Neural cell (in vitro differentiated cells): ENCODE measurements at regions not wholly inside any gene's neighbourhood (a gene's known extent, or its start where the extent isn't known, plus 50 kb on each side); places are given as distances from the start of the nearest gene placed in this dataset.

Experiments used
- H2AFZ ChIP-seq: fragments of 200-600, 300-800 bp; sonication (generic), shearing (Covaris generic); 2 replicates; pipeline ENCODE4 v1.6.0; 2014; ENCODE audit warnings: low read depth, mild to moderate bottlenecking, antibody characterized with exemption, low read length, moderate library complexity
- H3F3A ChIP-seq: fragments of 200-600 bp; shearing (Covaris generic); 2 replicates; pipeline ENCODE4 v1.6.1; 2016; ENCODE audit warnings: mild to moderate bottlenecking, moderate library complexity, mixed read lengths, antibody characterized with exemption, low read length; ENCODE audit not compliant: insufficient read depth, poor library complexity, severe bottlenecking
- H3K27ac ChIP-seq: fragments of 200-600, 300-800 bp; sonication (generic), shearing (Covaris generic); 2 replicates; pipeline ENCODE4 v1.5.1; 2014; ENCODE audit warnings: mild to moderate bottlenecking, low read length, moderate library complexity
- H3K27me3 ChIP-seq: fragments of 300-800, 200-600 bp; sonication (generic), shearing (Covaris generic); 2 replicates; pipeline ENCODE4 v1.6.0; 2014; ENCODE audit warnings: mild to moderate bottlenecking, low read depth, low read length, moderate library complexity; ENCODE audit not compliant: insufficient read depth
- H3K36me3 ChIP-seq: fragments of 300-800, 200-600 bp; sonication (generic), shearing (Covaris generic); 2 replicates; pipeline ENCODE4 v1.5.1; 2014; ENCODE audit warnings: mild to moderate bottlenecking, antibody characterized with exemption, low read length, moderate library complexity; ENCODE audit not compliant: insufficient read depth
- H3K4me2 ChIP-seq: fragments of 300-800, 200-600 bp; sonication (generic), shearing (Covaris generic); 2 replicates; pipeline ENCODE4 v1.6.0; 2014; ENCODE audit warnings: mild to moderate bottlenecking, low read length
- H3K4me3 ChIP-seq: fragments of 300-800, 200-600 bp; sonication (generic), shearing (Covaris generic); 2 replicates; pipeline ENCODE4 v1.5.1; 2014; ENCODE audit warnings: mild to moderate bottlenecking, low read length, moderate library complexity
- H3K79me2 ChIP-seq: fragments of 200-600 bp; shearing (Covaris generic); replicated peaks from 2 replicates; pipeline ENCODE4 v1.6.0; 2014; ENCODE audit warnings: mild to moderate bottlenecking, low read length, moderate library complexity; ENCODE audit not compliant: insufficient read depth
- H3K9ac ChIP-seq: fragments of 300-800, 200-600 bp; sonication (generic), shearing (Covaris generic); 2 replicates; pipeline ENCODE4 v1.6.1; 2016; ENCODE audit warnings: mild to moderate bottlenecking, low read length, mixed read lengths
- H3K9me2 ChIP-seq: fragments of 200-600 bp; shearing (Covaris generic); 2 replicates; pipeline ENCODE4 v1.6.1; 2016; ENCODE audit warnings: mild to moderate bottlenecking, low read length, mixed read lengths; ENCODE audit not compliant: insufficient read depth
- H3K9me3 ChIP-seq: fragments of 200-600, 300-800 bp; sonication (generic), shearing (Covaris generic); 2 replicates; pipeline ENCODE4 v1.6.1; 2016; ENCODE audit warnings: mild to moderate bottlenecking, mixed run types, low read length, moderate library complexity, mixed read lengths
- H4K20me1 ChIP-seq: fragments of 200-600 bp; shearing (Covaris generic); 2 replicates; pipeline ENCODE4 v1.6.1; 2016; ENCODE audit warnings: mild to moderate bottlenecking, mixed run types; ENCODE audit not compliant: insufficient read depth
- EP300 ChIP-seq: fragments of 450-650 bp; conservative IDR thresholded peaks from 2 replicates; pipeline ENCODE4 v1.6.1; 2014; ENCODE audit warnings: antibody characterized with exemption, mild to moderate bottlenecking, moderate library complexity; ENCODE audit not compliant: poor library complexity, severe bottlenecking
- EZH2 ChIP-seq: fragments of 200-600, 300-800 bp; shearing (Covaris generic), sonication (generic); IDR thresholded peaks from 2 replicates; pipeline ENCODE4 v1.6.1; 2014; ENCODE audit warnings: antibody characterized with exemption, low read length, borderline replicate concordance, mild to moderate bottlenecking; ENCODE audit not compliant: insufficient read depth, poor library complexity, severe bottlenecking
- MXI1 ChIP-seq: fragments of 450-650 bp; conservative IDR thresholded peaks from 2 replicates; pipeline ENCODE4 v1.6.1; 2014; ENCODE audit warnings: antibody characterized with exemption, mild to moderate bottlenecking; ENCODE audit not compliant: poor library complexity, severe bottlenecking
- POLR2AphosphoS5 ChIP-seq: IDR thresholded peaks from 2 replicates; pipeline ENCODE4 v1.6.1; 2012
- RAD21 ChIP-seq: fragments of 450-650 bp; conservative IDR thresholded peaks from 2 replicates; pipeline ENCODE4 v1.6.1; 2014; ENCODE audit warnings: antibody characterized with exemption, mild to moderate bottlenecking, moderate library complexity
- REST ChIP-seq: IDR thresholded peaks from 2 replicates; pipeline ENCODE4 v1.6.1; 2012; ENCODE audit warnings: borderline replicate concordance
- SMC3 ChIP-seq: fragments of 450-650 bp; conservative IDR thresholded peaks from 2 replicates; pipeline ENCODE4 v1.6.1; 2014; ENCODE audit warnings: antibody characterized with exemption, mild to moderate bottlenecking, moderate library complexity; ENCODE audit not compliant: poor library complexity
- TAF1 ChIP-seq: IDR thresholded peaks from 2 replicates; pipeline ENCODE4 v1.6.1; 2012; ENCODE audit warnings: low read depth
- TF ChIP-seq, protein P1 (sequence below): fragments of 450-650 bp; IDR thresholded peaks from 2 replicates; pipeline ENCODE4 v1.5.1; 2014; ENCODE audit warnings: antibody characterized with exemption, mild to moderate bottlenecking, moderate library complexity; ENCODE audit not compliant: poor library complexity, severe bottlenecking

DNA sequence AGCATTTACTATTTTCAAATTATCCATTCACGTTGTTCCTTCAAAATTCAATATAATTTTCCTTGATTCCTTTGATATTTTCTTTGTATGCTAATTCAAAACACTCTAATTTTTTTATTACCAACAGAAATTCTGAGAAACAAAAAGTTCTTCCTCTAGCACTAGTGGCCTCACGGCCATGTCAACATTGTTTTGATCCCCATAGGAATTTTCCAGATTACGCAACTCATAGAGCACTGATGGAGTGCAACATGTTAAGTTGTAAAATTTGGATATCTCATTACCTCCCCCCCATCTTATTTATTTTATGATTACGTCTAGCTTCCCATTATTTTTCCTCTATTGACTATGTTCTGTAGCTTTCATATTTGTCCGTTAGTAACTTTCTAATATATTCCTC, 745.3 kb downstream of the TUSC7 start:
- Histone ChIP-seq H3K36me3 (no peaks in the 10 kb centered on the region), H3K9ac (no peak overlapping the region), H3F3A (no peaks in the 10 kb centered on the region), H3K9me2 (no peaks in the 10 kb centered on the region), H2AFZ (no peak overlapping the region), H3K27ac (no peak overlapping the region), H3K27me3 (no peaks in the 10 kb centered on the region), H4K20me1 (no peaks in the 10 kb centered on the region), H3K4me3 (no peak overlapping the region), H3K9me3 (no peaks in the 10 kb centered on the region), H3K4me2 (no peak overlapping the region), H3K79me2 (no peaks in the 10 kb centered on the region)
- TF ChIP-seq REST: no peak
- TF ChIP-seq RAD21: no peak
- TF ChIP-seq, protein P1, sequence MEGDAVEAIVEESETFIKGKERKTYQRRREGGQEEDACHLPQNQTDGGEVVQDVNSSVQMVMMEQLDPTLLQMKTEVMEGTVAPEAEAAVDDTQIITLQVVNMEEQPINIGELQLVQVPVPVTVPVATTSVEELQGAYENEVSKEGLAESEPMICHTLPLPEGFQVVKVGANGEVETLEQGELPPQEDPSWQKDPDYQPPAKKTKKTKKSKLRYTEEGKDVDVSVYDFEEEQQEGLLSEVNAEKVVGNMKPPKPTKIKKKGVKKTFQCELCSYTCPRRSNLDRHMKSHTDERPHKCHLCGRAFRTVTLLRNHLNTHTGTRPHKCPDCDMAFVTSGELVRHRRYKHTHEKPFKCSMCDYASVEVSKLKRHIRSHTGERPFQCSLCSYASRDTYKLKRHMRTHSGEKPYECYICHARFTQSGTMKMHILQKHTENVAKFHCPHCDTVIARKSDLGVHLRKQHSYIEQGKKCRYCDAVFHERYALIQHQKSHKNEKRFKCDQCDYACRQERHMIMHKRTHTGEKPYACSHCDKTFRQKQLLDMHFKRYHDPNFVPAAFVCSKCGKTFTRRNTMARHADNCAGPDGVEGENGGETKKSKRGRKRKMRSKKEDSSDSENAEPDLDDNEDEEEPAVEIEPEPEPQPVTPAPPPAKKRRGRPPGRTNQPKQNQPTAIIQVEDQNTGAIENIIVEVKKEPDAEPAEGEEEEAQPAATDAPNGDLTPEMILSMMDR: no peak

GRCh38 chr3:117455782-117456181, 746.2 kb downstream of the TUSC7 start:
- TF ChIP-seq, protein P1: no peak
- TF ChIP-seq TAF1 (no peak), POLR2AphosphoS5 (no peak), REST (no peak), SMC3 (no peak), RAD21 (no peak), EP300 (no peak), MXI1 (no peak), EZH2 (no peak)
- H3F3A ChIP-seq: no peaks in the 10 kb centered on the region

More at GRCh38 chr3:117455782-117456181, 746.2 kb downstream of the TUSC7 start:
- Histone ChIP-seq H2AFZ (no peak overlapping the region), H3K36me3 (no peaks in the 10 kb centered on the region), H3K27ac (no peak overlapping the region), H4K20me1 (no peaks in the 10 kb centered on the region), H3K79me2 (no peaks in the 10 kb centered on the region), H3K9me3 (no peaks in the 10 kb centered on the region), H3K9ac (no peak overlapping the region), H3K9me2 (no peaks in the 10 kb centered on the region), H3K27me3 (no peaks in the 10 kb centered on the region), H3K4me2 (no peak overlapping the region), H3K4me3 (no peak overlapping the region)
